SHP77 treated with DMSO at 0.1 percent for 48 hours (cell line): ENCODE measurements at regions not wholly inside any gene's neighbourhood (a gene's known extent, or its start where the extent isn't known, plus 50 kb on each side); places are given as distances from the start of the nearest gene placed in this dataset.

ENCODE experiments used
- DNase-seq: peaks from one replicate; lab custom pipeline; 2025; lab: John Stamatoyannopoulos, UW

- DNase-seq: no peak
These were observed 269.3 kb downstream of the FOXA2 start for GRCh38 chr20:22315073-22315472.

- DNase-seq: peak; percentile 37
These were observed 271.5 kb downstream of the FOXA2 start for GRCh38 chr20:22312744-22313346.

DNA sequence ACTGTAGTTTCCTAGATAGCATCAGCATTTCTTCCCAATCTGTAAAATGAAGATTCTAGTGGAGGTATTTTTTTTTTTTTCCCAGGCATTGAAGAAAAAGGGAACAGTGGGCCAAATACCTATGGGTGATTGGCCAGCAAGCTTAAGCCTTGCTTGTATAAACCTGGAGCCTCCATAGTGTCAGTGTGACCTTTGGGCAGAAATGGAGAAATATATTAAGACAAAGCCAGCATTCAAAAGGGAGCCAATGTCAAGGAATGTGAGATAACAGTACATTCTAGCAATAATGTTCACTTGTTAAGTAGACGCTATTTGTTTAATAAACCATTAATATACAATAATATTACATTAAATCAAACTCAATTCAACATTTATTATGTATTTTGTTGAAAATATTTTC, 275.4 kb downstream of the FOXA2 start:
- DNase-seq: no peak

GRCh38 chr20:22307409-22307808, 277.0 kb downstream of the FOXA2 start:
- DNase-seq: no peak

DNA sequence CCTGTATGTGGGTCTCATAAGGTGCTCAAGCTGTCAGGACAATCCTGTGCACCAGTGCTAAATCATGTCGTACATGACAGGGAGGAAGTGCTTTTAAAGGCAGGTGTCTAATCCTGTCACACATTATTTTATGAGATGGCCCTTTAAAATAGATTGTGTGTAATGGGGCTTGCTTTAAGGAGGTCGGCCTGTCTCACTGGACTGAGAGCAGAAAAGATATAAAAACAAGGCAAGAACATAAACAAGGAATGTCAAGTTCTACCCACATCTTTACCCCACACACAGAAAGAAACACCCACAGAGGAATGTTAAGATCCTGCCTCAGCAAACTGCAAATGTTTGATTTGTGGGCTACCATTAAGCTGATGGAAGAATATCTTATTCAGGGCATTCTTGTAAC, 279.0 kb downstream of the FOXA2 start:
- no peak for DNase-seq

- DNase-seq: no peak
These were observed 280.8 kb downstream of the FOXA2 start for GRCh38 chr20:22303523-22303922.

- no peak for DNase-seq
These were observed 282.3 kb downstream of the FOXA2 start for GRCh38 chr20:22302039-22302438.

DNA sequence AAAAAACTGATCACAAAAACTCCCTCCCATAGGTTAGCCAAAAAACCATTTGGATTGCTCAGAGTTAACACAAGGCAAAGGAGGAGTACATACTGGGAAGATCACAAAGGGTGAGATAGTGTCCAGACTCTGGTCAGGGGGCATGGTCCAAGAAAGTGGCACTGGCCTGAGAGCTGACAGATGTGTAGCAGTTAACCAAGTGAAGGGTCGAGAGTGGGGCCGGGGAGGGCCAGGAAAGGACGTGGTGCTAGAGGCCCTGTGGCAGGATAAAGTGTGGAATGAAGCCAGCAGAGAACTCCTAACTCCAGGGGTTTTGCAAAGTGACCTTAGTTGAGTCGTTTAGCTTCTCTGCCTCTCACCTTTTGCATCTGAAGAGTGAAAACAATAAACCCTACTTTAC, 290.5 kb downstream of the FOXA2 start:
- no peak for DNase-seq

DNA sequence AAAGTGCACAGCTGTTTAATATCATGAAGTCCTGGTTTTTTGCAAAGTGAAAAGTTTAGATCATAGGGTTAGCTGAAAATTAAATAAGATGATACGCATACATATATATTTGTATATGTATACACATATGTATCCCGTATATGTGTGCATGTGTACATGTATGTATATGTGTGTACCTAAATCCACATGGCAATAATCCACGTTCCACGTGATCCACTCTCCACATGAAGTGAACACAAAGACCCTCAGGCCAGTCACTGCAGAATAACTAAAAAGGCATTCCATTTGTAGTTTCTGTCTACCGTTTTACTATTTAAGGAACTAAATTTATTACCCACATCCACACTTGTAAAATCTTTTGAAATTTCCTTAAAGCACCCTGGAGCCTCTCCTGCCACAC, 294.9 kb downstream of the FOXA2 start:
- DNase-seq: no peak

GRCh38 chr20:22288957-22289356, 295.4 kb downstream of the FOXA2 start:
- no peak for DNase-seq

DNA sequence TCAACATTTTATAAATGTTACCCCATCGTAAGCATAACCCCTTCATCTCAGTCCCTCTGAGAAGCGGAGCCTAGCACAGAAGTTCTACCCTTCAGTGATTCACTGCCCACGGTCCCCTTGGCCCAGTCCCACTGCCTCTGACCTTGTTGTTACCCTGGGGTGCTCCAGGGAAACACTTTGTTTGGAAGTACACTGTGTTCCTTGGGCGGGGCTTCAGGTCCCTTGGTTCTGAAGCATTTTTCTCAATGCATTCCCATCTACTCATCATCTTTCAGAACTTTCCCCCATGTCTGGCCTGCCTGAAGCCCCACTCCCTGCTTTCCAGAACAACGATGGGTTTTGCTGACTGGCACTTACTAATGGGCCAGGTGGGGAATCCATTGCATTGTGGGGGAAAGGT, 296.2 kb downstream of the FOXA2 start:
- no peak for DNase-seq

DNA sequence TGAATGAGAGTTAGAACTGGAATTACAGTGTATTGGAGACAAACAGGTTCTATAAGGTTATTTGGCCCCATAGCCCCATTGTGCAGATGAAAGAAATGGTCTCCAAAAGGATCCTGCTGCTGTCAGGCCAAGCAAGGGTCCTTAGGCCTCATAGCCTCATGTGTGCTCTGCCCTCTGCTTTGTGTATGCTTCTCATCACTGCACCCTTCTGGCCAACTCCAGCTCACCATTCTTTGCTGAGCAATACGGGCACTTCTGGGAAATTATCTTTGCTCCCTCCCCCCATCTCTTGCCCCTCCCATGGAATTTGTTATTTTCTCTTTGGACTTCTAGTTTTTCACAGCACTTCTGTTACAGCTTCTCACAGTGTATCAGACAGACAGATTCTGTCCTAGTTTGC, 298.8 kb downstream of the FOXA2 start:
- DNase-seq: no peak

DNA sequence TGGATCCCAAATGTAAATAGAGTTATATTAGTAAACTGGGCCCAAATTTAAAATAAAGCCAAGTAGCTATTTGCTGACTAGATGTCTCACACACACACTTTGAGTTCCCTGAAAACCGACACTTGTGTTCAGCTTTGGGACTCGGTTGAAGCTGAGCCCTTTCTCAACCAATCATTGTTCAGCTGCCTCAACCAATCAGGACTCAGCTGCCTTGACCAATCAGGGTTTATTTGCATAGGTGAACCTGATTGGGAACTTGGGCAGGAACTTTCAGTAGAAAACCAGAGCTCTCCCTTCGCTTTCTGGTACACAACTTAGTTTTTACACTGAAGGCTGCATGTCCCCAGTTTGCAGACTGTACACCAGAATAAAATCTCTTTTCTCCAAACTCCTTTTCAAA, 301.7 kb downstream of the FOXA2 start:
- no peak for DNase-seq

DNA sequence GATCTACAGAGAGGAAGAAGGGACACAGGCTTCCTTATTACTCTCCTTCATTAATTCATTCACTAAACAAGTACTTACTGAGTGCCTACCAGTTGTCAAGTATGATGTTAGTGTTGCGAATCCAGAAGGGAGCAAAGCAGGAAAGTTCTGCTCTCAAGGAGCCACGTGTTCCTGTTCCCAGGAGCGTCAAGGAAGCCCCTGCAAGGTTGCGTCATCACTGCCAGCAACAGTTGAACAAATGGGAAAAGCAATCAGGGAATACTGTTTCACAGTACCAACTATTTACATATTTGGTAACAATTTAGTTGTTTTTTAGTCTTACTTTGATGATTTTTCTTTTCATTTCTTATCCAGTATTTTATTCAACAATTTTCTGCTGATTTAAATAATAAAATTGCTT, 310.0 kb downstream of the FOXA2 start:
- DNase-seq: no peak

DNA sequence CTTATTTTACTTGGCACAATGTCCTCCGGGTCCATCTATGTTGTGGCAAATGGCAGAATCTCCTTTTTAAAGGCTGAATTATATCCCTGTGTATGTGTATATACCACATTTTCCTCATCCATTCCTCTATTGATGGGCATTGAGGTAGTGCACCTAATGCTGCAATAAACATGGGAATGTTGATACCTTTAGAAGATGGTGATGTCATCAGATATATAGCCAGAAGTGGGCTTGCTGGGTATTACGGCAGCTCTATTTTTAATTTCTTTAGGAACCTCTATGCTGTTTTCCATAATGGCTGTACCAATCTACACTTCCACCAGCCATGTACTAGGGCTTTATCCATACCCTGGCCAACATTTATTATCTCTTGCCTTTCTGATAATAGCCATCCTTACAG, 315.7 kb downstream of the FOXA2 start:
- no peak for DNase-seq

GRCh38 chr20:22264917-22265316, 319.5 kb downstream of the FOXA2 start:
- DNase-seq: no peak

- DNase-seq: no peak
These were observed 323.9 kb downstream of the FOXA2 start for GRCh38 chr20:22260506-22260905.

DNA sequence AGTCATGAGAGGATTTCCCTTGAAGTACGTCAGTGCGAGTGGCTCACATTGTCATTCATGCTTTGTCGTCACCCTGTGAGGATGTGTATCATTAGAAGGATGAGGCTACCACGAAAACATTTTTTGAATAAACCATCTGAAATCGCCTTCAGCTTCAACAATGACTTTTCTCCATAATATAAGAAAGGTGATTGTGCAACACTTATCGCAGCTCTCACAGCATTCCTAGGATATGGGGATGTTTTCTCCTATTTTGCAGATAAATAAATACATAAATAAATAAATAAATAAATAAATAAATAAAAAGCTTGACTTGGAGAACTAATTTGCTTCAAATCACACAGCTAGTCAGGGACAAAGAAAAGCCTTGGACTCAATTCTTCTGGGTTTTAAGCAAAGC, 326.5 kb downstream of the FOXA2 start:
- no peak for DNase-seq

DNA sequence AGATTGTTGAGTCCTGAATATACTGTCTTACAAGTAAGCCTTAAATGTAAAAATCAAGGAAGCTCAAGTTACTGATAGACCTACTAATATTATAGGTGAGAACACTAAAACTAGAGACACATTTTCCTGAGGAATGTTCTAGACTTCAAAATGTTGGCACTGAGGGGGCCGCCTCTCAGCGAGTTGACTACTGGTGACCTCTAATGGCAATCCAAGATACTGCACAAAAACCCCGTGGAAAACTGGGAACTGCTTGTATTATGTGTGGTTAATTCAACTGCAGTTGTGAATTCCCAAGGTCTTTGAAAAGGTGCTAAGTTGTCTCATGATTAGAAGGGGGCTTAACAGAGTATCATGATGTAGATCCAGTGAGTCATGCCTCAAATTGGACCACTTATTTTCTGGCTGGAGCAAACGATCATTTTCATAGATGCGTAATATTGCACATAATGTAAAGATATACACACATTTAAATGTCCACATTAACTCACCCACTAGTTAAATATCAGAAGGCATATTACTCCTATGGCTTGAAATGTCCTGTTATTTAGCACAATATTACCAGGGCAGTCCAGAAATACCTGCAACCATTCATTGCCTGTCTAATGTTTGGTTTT, 336.2 kb downstream of the FOXA2 start:
- no peak for DNase-seq

GRCh38 chr20:22245139-22245538, 339.2 kb downstream of the FOXA2 start:
- no peak for DNase-seq

- no peak for DNase-seq
These were observed 341.3 kb downstream of the FOXA2 start for GRCh38 chr20:22243067-22243466.

GRCh38 chr20:22241609-22242008, 342.8 kb downstream of the FOXA2 start:
- no peak for DNase-seq

GRCh38 chr20:22232923-22233322, 351.4 kb downstream of the FOXA2 start:
- DNase-seq: no peak

DNA sequence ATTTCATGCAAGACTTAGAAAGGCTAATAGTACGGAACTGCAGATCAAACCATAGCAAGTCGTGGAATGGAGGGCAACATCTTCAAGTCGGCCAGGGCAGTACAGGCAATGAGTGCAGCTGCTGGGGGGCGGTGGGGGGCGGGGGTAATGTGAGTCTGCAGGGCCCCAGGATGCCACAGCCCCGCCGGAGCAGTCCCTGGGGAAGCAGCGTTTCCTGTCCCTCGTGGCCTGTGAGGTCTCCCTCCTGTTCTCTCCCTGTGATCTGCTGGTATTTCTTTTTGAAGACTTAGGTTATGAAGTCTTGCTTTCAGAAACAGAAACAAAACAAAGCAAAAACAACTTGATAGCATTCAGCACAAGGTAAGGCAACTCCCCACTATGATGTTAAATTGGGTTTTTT, 351.9 kb downstream of the FOXA2 start:
- DNase-seq: no peak
